GM23338 (cell line): ENCODE measurements at regions not wholly inside any gene's neighbourhood (a gene's known extent, or its start where the extent isn't known, plus 50 kb on each side); places are given as distances from the start of the nearest gene placed in this dataset.

Experiments
- ATAC-seq: fragments of 200-7000 bp; cut with Tn5 transposase; 3 replicates; pipeline ENCODE4 v1.9.1; 2020
- DNase-seq: peaks from one replicate; pipeline ENCODE4 v3.0.0-alpha.2; 2015; ENCODE audit warnings: low spot score
- H2AFZ ChIP-seq: fragments of 200-600 bp; sonication (generic); 2 replicates; pipeline ENCODE4 v1.8.0; 2016; ENCODE audit warnings: antibody characterized with exemption, mild to moderate bottlenecking, moderate library complexity
- H3F3A ChIP-seq: fragments of 200-600 bp; sonication (generic); replicated peaks from 2 replicates; pipeline ENCODE4 v1.8.0; 2017; ENCODE audit warnings: antibody characterized with exemption, mixed run types, low read depth
- H3K27ac ChIP-seq: fragments of 200-600 bp; sonication (generic); 2 replicates; pipeline ENCODE4 v1.6.1; 2016; ENCODE audit warnings: low read depth
- H3K27me3 ChIP-seq: fragments of 200-600 bp; sonication (generic); 2 replicates; pipeline ENCODE4 v1.8.0; 2016; ENCODE audit warnings: mild to moderate bottlenecking, mixed run types, moderate library complexity; ENCODE audit not compliant: insufficient read depth
- H3K36me3 ChIP-seq: fragments of 200-600 bp; sonication (generic); 2 replicates; pipeline ENCODE4 v1.8.0; 2016; ENCODE audit warnings: mild to moderate bottlenecking; ENCODE audit not compliant: insufficient read depth
- H3K4me1 ChIP-seq: fragments of 200-600 bp; sonication (generic); 2 replicates; pipeline ENCODE4 v1.8.0; 2016; ENCODE audit warnings: mild to moderate bottlenecking, moderate library complexity; ENCODE audit not compliant: insufficient read depth
- H3K4me2 ChIP-seq: fragments of 200-600 bp; sonication (generic); 2 replicates; pipeline ENCODE4 v1.7.1; 2017; ENCODE audit warnings: mixed run types
- H3K4me3 ChIP-seq: fragments of 200-600 bp; sonication (generic); 2 replicates; pipeline ENCODE4 v1.6.1; 2016; ENCODE audit warnings: mixed run types
- H3K79me2 ChIP-seq: fragments of 200-600 bp; sonication (generic); replicated peaks from 2 replicates; pipeline ENCODE4 v1.8.0; 2017; ENCODE audit warnings: mild to moderate bottlenecking; ENCODE audit not compliant: insufficient read depth
- H3K9me2 ChIP-seq: fragments of 200-600 bp; sonication (generic); 2 replicates; pipeline ENCODE4 v1.8.0; 2017; ENCODE audit not compliant: insufficient read depth
- H4K20me1 ChIP-seq: fragments of 200-600 bp; sonication (generic); replicated peaks from 2 replicates; pipeline ENCODE4 v1.8.0; 2017; ENCODE audit warnings: mild to moderate bottlenecking; ENCODE audit not compliant: insufficient read depth
- H3K27ac Mint-ChIP-seq: 2 replicates; pipeline ENCODE4 v1.8.0; 2020; ENCODE audit warnings: inconsistent platforms, mild to moderate bottlenecking, moderate library complexity, mixed read lengths
- H3K27me3 Mint-ChIP-seq: 3 replicates; pipeline ENCODE4 v1.8.0; 2022; ENCODE audit warnings: low read depth, mild to moderate bottlenecking, moderate library complexity, mixed read lengths, inconsistent platforms; ENCODE audit not compliant: insufficient read depth, poor library complexity
- H3K36me3 Mint-ChIP-seq: 3 replicates; pipeline ENCODE4 v1.8.0; 2021; ENCODE audit warnings: low read depth, mild to moderate bottlenecking, inconsistent platforms, moderate library complexity, mixed read lengths
- H3K4me1 Mint-ChIP-seq: 3 replicates; pipeline ENCODE4 v1.8.0; 2020; ENCODE audit warnings: mild to moderate bottlenecking, inconsistent platforms, mixed read lengths
- H3K4me3 Mint-ChIP-seq: 3 replicates; pipeline ENCODE4 v1.8.0; 2021; ENCODE audit warnings: moderate library complexity, mild to moderate bottlenecking, inconsistent platforms, mixed read lengths
- H3K9me3 Mint-ChIP-seq: 3 replicates; pipeline ENCODE4 v1.8.0; 2020; ENCODE audit warnings: moderate library complexity, mild to moderate bottlenecking, inconsistent platforms, mixed read lengths
- CREB1 ChIP-seq: fragments of 250-450 bp; sonication (Bioruptor Pico); IDR thresholded peaks from 2 replicates; pipeline ENCODE4 v1.5.0; 2020; ENCODE audit warnings: low read depth, mild to moderate bottlenecking, moderate library complexity
- ETS1 ChIP-seq: IDR thresholded peaks from 2 replicates; pipeline ENCODE4 v1.6.1; 2016; ENCODE audit warnings: antibody characterized with exemption
- EZH2 ChIP-seq: fragments of 200-600 bp; sonication (generic); IDR thresholded peaks from one replicate; pipeline ENCODE4 v1.8.0; 2017; ENCODE audit warnings: antibody characterized with exemption, mild to moderate bottlenecking, low read depth; ENCODE audit not compliant: unreplicated experiment
- EZH2phosphoT487 ChIP-seq: fragments of 200-600 bp; sonication (generic); IDR thresholded peaks from one replicate; pipeline ENCODE4 v1.8.1; 2018; ENCODE audit warnings: antibody characterized with exemption; ENCODE audit not compliant: unreplicated experiment
- JUNB ChIP-seq: IDR thresholded peaks from one replicate; pipeline ENCODE4 v1.6.1; 2016; ENCODE audit warnings: antibody characterized with exemption; ENCODE audit not compliant: unreplicated experiment
- NANOG ChIP-seq: IDR thresholded peaks from 2 replicates; pipeline ENCODE4 v1.6.1; 2016; ENCODE audit warnings: antibody characterized with exemption, borderline replicate concordance
- POLR2AphosphoS5 ChIP-seq: IDR thresholded peaks from 2 replicates; pipeline ENCODE4 v1.6.1; 2016; ENCODE audit warnings: antibody characterized with exemption, low read depth
- REST ChIP-seq: IDR thresholded peaks from one replicate; pipeline ENCODE4 v1.6.1; 2018; ENCODE audit warnings: antibody characterized with exemption; ENCODE audit not compliant: unreplicated experiment
- STAT1 ChIP-seq: IDR thresholded peaks from one replicate; pipeline ENCODE4 v1.6.1; 2016; ENCODE audit warnings: antibody characterized with exemption; ENCODE audit not compliant: unreplicated experiment
- ZNF114 ChIP-seq: fragments of 250-450 bp; sonication (Bioruptor Pico); IDR thresholded peaks from 2 replicates; pipeline ENCODE4 v1.5.0; 2020; ENCODE audit warnings: mild to moderate bottlenecking, moderate library complexity
- ZNF331 ChIP-seq: fragments of 250-450 bp; sonication (Bioruptor Pico); IDR thresholded peaks from 2 replicates; pipeline ENCODE4 v1.5.0; 2020; ENCODE audit warnings: low read depth, mild to moderate bottlenecking, moderate library complexity
- TF ChIP-seq, protein P1 (sequence below), 2 experiments: fragments of 200-600 bp in 1 of 2; sonication (generic) in 1 of 2; conservative IDR thresholded peaks; 2 replicates each; pipeline versions ENCODE4 v1.5.1 to v1.6.1; 2016 to 2017; ENCODE audit warnings: antibody characterized with exemption in 2 of 2, low read depth in 2 of 2, mild to moderate bottlenecking in 2 of 2, moderate library complexity in 1 of 2
- TF ChIP-seq, protein P2 (sequence below): fragments of 250-450 bp; sonication (Bioruptor Pico); IDR thresholded peaks from 2 replicates; pipeline ENCODE4 v1.5.0; 2020; ENCODE audit warnings: mild to moderate bottlenecking, moderate library complexity

- Histone ChIP-seq H3K4me3 (no peak overlapping the region), H3F3A (no peaks in the 10 kb centered on the region), H3K4me1 (no peaks in the 10 kb centered on the region), H3K9me2 (no peaks in the 10 kb centered on the region), H3K27ac (no peak overlapping the region), H3K4me2 (no peak overlapping the region), H4K20me1 (no peaks in the 10 kb centered on the region), H3K79me2 (no peaks in the 10 kb centered on the region), H3K36me3 (peaks cover 49% of the 10 kb centered on the region), H3K27me3 (no peaks in the 10 kb centered on the region), H2AFZ (no peak overlapping the region)
- no peak overlapping the region for H3K27ac Mint-ChIP-seq
- ATAC-seq (no peak), DNase-seq (no peak)
- no peak overlapping the region for H3K4me3 Mint-ChIP-seq
- peaks cover 9% of the 10 kb centered on the region for H3K27me3 Mint-ChIP-seq
- H3K9me3 Mint-ChIP-seq, result peaks cover 95% of the 10 kb centered on the region
- no peaks in the 10 kb centered on the region; the same call in 2 of the 3 replicates for H3K4me1 Mint-ChIP-seq
- peaks cover 91% of the 10 kb centered on the region for H3K36me3 Mint-ChIP-seq
- TF ChIP-seq EZH2, result no peak
- TF ChIP-seq JUNB, result no peak
- TF ChIP-seq NANOG, result no peak
- no peak for TF ChIP-seq CREB1 (CRISPR knock-in tag)
- TF ChIP-seq EZH2phosphoT487, result no peak
- TF ChIP-seq, protein P1, sequence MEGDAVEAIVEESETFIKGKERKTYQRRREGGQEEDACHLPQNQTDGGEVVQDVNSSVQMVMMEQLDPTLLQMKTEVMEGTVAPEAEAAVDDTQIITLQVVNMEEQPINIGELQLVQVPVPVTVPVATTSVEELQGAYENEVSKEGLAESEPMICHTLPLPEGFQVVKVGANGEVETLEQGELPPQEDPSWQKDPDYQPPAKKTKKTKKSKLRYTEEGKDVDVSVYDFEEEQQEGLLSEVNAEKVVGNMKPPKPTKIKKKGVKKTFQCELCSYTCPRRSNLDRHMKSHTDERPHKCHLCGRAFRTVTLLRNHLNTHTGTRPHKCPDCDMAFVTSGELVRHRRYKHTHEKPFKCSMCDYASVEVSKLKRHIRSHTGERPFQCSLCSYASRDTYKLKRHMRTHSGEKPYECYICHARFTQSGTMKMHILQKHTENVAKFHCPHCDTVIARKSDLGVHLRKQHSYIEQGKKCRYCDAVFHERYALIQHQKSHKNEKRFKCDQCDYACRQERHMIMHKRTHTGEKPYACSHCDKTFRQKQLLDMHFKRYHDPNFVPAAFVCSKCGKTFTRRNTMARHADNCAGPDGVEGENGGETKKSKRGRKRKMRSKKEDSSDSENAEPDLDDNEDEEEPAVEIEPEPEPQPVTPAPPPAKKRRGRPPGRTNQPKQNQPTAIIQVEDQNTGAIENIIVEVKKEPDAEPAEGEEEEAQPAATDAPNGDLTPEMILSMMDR (conservative IDR thresholded peaks at IDR 0.05; ENCODE audit: low read depth in 2 of 2), result no peak
- TF ChIP-seq STAT1, result no peak
- TF ChIP-seq POLR2AphosphoS5, result no peak
- TF ChIP-seq ETS1, result no peak
- no peak for TF ChIP-seq ZNF331 (CRISPR knock-in tag)
- TF ChIP-seq REST, result no peak
- TF ChIP-seq, protein P2, sequence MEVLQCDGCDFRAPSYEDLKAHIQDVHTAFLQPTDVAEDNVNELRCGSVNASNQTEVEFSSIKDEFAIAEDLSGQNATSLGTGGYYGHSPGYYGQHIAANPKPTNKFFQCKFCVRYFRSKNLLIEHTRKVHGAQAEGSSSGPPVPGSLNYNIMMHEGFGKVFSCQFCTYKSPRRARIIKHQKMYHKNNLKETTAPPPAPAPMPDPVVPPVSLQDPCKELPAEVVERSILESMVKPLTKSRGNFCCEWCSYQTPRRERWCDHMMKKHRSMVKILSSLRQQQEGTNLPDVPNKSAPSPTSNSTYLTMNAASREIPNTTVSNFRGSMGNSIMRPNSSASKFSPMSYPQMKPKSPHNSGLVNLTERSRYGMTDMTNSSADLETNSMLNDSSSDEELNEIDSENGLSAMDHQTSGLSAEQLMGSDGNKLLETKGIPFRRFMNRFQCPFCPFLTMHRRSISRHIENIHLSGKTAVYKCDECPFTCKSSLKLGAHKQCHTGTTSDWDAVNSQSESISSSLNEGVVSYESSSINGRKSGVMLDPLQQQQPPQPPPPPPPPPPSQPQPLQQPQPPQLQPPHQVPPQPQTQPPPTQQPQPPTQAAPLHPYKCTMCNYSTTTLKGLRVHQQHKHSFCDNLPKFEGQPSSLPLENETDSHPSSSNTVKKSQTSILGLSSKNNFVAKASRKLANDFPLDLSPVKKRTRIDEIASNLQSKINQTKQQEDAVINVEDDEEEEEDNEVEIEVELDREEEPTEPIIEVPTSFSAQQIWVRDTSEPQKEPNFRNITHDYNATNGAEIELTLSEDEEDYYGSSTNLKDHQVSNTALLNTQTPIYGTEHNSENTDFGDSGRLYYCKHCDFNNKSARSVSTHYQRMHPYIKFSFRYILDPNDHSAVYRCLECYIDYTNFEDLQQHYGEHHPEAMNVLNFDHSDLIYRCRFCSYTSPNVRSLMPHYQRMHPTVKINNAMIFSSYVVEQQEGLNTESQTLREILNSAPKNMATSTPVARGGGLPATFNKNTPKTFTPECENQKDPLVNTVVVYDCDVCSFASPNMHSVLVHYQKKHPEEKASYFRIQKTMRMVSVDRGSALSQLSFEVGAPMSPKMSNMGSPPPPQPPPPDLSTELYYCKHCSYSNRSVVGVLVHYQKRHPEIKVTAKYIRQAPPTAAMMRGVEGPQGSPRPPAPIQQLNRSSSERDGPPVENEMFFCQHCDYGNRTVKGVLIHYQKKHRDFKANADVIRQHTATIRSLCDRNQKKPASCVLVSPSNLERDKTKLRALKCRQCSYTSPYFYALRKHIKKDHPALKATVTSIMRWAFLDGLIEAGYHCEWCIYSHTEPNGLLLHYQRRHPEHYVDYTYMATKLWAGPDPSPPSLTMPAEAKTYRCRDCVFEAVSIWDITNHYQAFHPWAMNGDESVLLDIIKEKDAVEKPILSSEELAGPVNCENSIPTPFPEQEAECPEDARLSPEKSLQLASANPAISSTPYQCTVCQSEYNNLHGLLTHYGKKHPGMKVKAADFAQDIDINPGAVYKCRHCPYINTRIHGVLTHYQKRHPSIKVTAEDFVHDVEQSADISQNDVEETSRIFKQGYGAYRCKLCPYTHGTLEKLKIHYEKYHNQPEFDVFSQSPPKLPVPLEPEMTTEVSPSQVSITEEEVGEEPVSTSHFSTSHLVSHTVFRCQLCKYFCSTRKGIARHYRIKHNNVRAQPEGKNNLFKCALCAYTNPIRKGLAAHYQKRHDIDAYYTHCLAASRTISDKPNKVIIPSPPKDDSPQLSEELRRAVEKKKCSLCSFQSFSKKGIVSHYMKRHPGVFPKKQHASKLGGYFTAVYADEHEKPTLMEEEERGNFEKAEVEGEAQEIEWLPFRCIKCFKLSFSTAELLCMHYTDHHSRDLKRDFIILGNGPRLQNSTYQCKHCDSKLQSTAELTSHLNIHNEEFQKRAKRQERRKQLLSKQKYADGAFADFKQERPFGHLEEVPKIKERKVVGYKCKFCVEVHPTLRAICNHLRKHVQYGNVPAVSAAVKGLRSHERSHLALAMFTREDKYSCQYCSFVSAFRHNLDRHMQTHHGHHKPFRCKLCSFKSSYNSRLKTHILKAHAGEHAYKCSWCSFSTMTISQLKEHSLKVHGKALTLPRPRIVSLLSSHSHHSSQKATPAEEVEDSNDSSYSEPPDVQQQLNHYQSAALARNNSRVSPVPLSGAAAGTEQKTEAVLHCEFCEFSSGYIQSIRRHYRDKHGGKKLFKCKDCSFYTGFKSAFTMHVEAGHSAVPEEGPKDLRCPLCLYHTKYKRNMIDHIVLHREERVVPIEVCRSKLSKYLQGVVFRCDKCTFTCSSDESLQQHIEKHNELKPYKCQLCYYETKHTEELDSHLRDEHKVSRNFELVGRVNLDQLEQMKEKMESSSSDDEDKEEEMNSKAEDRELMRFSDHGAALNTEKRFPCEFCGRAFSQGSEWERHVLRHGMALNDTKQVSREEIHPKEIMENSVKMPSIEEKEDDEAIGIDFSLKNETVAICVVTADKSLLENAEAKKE (CRISPR knock-in tag), result no peak
- no peak for TF ChIP-seq ZNF114 (CRISPR knock-in tag)
Observed at GRCh38 chr6:121627761-121628160, 192.3 kb downstream of the GJA1 start.
